HepG2 (cell line): ENCODE measurements at regions not wholly inside any gene's neighbourhood (a gene's known extent, or its start where the extent isn't known, plus 50 kb on each side); places are given as distances from the start of the nearest gene placed in this dataset.

ENCODE experiments used
- ATAC-seq: fragments of 200-7000 bp; cut with Tn5 transposase; 3 replicates; pipeline ENCODE4 v1.9.1; 2020; ENCODE audit warnings: mild to moderate bottlenecking, moderate library complexity
- BruUV-seq: library from RNA; stranded (reverse); fragments of 400-500 nt; replicated peaks from 2 replicates; lab custom pipeline; 2021; lab: Mats Ljungman, UMichigan
- CTCF ChIA-PET: fragments of 300-600 bp; formaldehyde crosslinking; extraction: SDS; loops from one replicate; lab custom pipeline; 2021; ENCODE audit warnings: low total read pairs, inconsistent platforms, low intra/inter-chr PET ratio; lab: Yijun Ruan, JAX
- POLR2A ChIA-PET: fragments of 350-600 bp; sonication (Branson Sonifier 250); formaldehyde crosslinking; loops from one replicate; lab custom pipeline; 2020; ENCODE audit warnings: antibody characterized with exemption, inconsistent platforms; lab: Yijun Ruan, JAX
- DNase-seq: peaks from one replicate; pipeline ENCODE4 v3.0.0-alpha.2; 2015; ENCODE audit warnings: low spot score
- FAIRE-seq: peaks from 3 replicates; lab custom pipeline; 2011; peaks lifted over from hg19 to GRCh38; lab: Jason Lieb, UNC
- H2AFZ ChIP-seq: one replicate; pipeline ENCODE4 v1.6.1; 2011; ENCODE audit warnings: low read length, inconsistent platforms
- H3K27ac ChIP-seq: fragments of 300-600 bp; 3 replicates; pipeline ENCODE4 v1.8.0; 2011; ENCODE audit warnings: mixed run types, mild to moderate bottlenecking, mixed read lengths, low read length, inconsistent platforms; ENCODE audit not compliant: insufficient read depth; ENCODE audit errors: extremely low read length
- H3K27me3 ChIP-seq, 2 experiments: fragments of 200-600 bp in 1 of 2; 2 replicates in 1 of 2; 3 replicates in 1 of 2; pipeline versions ENCODE4 v1.6.0 to v1.8.0; 2011; ENCODE audit warnings: low read length in 2 of 2, mild to moderate bottlenecking in 2 of 2, moderate library complexity in 2 of 2, inconsistent platforms in 1 of 2; ENCODE audit not compliant: insufficient read depth in 2 of 2, control insufficient read depth in 1 of 2
- H3K36me3 ChIP-seq, 2 experiments: fragments of 200-600 bp in 1 of 2; replicated peaks in 1 of 2; 2 replicates in 1 of 2; 3 replicates in 1 of 2; pipeline versions ENCODE4 v1.5.1 to v1.8.0; 2011; ENCODE audit warnings: low read length in 2 of 2, inconsistent platforms in 1 of 2; ENCODE audit not compliant: insufficient read depth in 2 of 2, control insufficient read depth in 1 of 2
- H3K4me1 ChIP-seq: 2 replicates; pipeline ENCODE4 v1.5.1; 2012; ENCODE audit warnings: low read length, inconsistent platforms; ENCODE audit not compliant: insufficient read depth
- H3K4me2 ChIP-seq: 2 replicates; pipeline ENCODE4 v1.6.0; 2011; ENCODE audit warnings: low read depth, low read length, inconsistent platforms
- H3K4me3 ChIP-seq, 3 experiments: fragments of 200-600 bp in 1 of 3; sonication (generic), shearing (Covaris generic) in 1 of 3; replicated peaks in 1 of 3; 2 replicates each; pipeline ENCODE4 v1.5.1; 2011 to 2016; ENCODE audit warnings: low read length in 3 of 3, inconsistent platforms in 2 of 3, low read depth in 2 of 3, mild to moderate bottlenecking in 2 of 3, control low read depth in 1 of 3, mixed read lengths in 1 of 3; ENCODE audit not compliant: insufficient read depth in 1 of 3
- H3K79me2 ChIP-seq: one replicate; pipeline ENCODE4 v1.6.1; 2011; ENCODE audit warnings: low read length, inconsistent platforms; ENCODE audit not compliant: insufficient read depth
- H3K9ac ChIP-seq: 2 replicates; pipeline ENCODE4 v1.6.0; 2011; ENCODE audit warnings: mild to moderate bottlenecking, low read depth, low read length, inconsistent platforms; ENCODE audit not compliant: insufficient read depth
- H3K9me3 ChIP-seq: 2 replicates; pipeline ENCODE4 v1.5.1; 2012; ENCODE audit warnings: mild to moderate bottlenecking, low read length
- H4K20me1 ChIP-seq: 2 replicates; pipeline ENCODE4 v1.6.0; 2011; ENCODE audit warnings: inconsistent platforms, mild to moderate bottlenecking, low read length, moderate library complexity; ENCODE audit not compliant: insufficient read depth
- ARID4A ChIP-seq: sonication (generic); formaldehyde crosslinking; IDR thresholded peaks from 2 replicates; pipeline ENCODE4 v1.5.0; 2020; ENCODE audit warnings: mild to moderate bottlenecking, missing genetic modification reagents, borderline replicate concordance
- ESRRA ChIP-seq: sonication (generic); formaldehyde crosslinking; IDR thresholded peaks from 2 replicates; pipeline ENCODE4 v1.5.1; 2020; ENCODE audit warnings: mild to moderate bottlenecking, low read depth, missing genetic modification reagents
- MLLT10 ChIP-seq: sonication (generic); formaldehyde crosslinking; IDR thresholded peaks from 2 replicates; pipeline ENCODE4 v1.4.0; 2020; ENCODE audit warnings: missing genetic modification reagents
- MTF1 ChIP-seq: sonication (generic); formaldehyde crosslinking; IDR thresholded peaks from 2 replicates; pipeline ENCODE4 v1.5.0; 2020; ENCODE audit warnings: missing genetic modification reagents
- MTF2 ChIP-seq: sonication (generic); formaldehyde crosslinking; IDR thresholded peaks from 2 replicates; pipeline ENCODE4 v1.5.0; 2020; ENCODE audit warnings: missing genetic modification reagents, borderline replicate concordance
- NKX3-1 ChIP-seq: sonication (generic); formaldehyde crosslinking; IDR thresholded peaks from 2 replicates; pipeline ENCODE4 v1.5.0; 2020; ENCODE audit warnings: missing genetic modification reagents
- NPAS2 ChIP-seq: sonication (generic); formaldehyde crosslinking; IDR thresholded peaks from 2 replicates; pipeline ENCODE4 v1.8.0; 2022; ENCODE audit warnings: mild to moderate bottlenecking, missing genetic modification reagents, borderline replicate concordance
- PPARG ChIP-seq: conservative IDR thresholded peaks from 2 replicates; pipeline ENCODE4 v1.6.1; 2016; ENCODE audit warnings: missing biosample characterization, missing genetic modification reagents
- RNF2 ChIP-seq: fragments of 450-650 bp; conservative IDR thresholded peaks from 2 replicates; pipeline ENCODE4 v1.6.1; 2016; ENCODE audit warnings: low read depth
- SKIL ChIP-seq: sonication (generic); formaldehyde crosslinking; IDR thresholded peaks from 2 replicates; pipeline ENCODE4 v1.8.0; 2022; ENCODE audit warnings: missing genetic modification reagents, mild to moderate bottlenecking, moderate library complexity, borderline replicate concordance
- SNRNP70 ChIP-seq: fragments of 200-400 bp; formaldehyde crosslinking; IDR thresholded peaks from 2 replicates; pipeline ENCODE4 v1.6.1; 2017; ENCODE audit warnings: mild to moderate bottlenecking, low read depth, low read length, moderate library complexity
- ZC3H4 ChIP-seq: sonication (generic); formaldehyde crosslinking; IDR thresholded peaks from 2 replicates; pipeline ENCODE4 v1.4.0; 2020; ENCODE audit warnings: missing genetic modification reagents, borderline replicate concordance
- ZNF235 ChIP-seq: sonication (generic); formaldehyde crosslinking; IDR thresholded peaks from 2 replicates; pipeline ENCODE4 v1.8.1; 2023; ENCODE audit warnings: mild to moderate bottlenecking, missing genetic modification reagents, borderline replicate concordance
- ZNF3 ChIP-seq: IDR thresholded peaks from 2 replicates; pipeline ENCODE4 v1.7.0; 2017; ENCODE audit warnings: inconsistent platforms
- ZNF549 ChIP-seq: sonication (generic); formaldehyde crosslinking; IDR thresholded peaks from 2 replicates; pipeline ENCODE4 v1.5.0; 2020; ENCODE audit warnings: missing genetic modification reagents
- WGBS: methylation state at CpG from one replicate; pipeline ENCODE4 v1.1.6; 2017; ENCODE audit warnings: low lambda C conversion rate; 5-methylcytosine and 5-hydroxymethylcytosine counted together
- in situ Hi-C: cut with HindIII; loops from 2 replicates; pipeline ENCODE4 v1.10.0; 2017; ENCODE audit warnings: low pct_unique_long_range_greater_than_20kb; ENCODE audit not compliant: extremely low pct_ligation_motif_present
- intact Hi-C: fragments of 100-400 bp; cut with micrococcal nuclease; formaldehyde crosslinking; loops from one replicate; pipeline ENCODE4 v1.10.0; 2022; ENCODE audit not compliant: unreplicated experiment

- no peaks in the 10 kb centered on the region for H3K4me1 ChIP-seq
- H3K4me3 ChIP-seq, result no peak overlapping the region
- ChIA-PET POLR2A (no interaction called here), CTCF (no interaction called here)
- intact Hi-C loops, result no loop called here
- H3K27me3 ChIP-seq, result peaks cover 0 to 17% of the 10 kb centered on the region in 2 experiments; a peak in 2 of 5 replicates
- no peak overlapping the region for H2AFZ ChIP-seq
- DNase-seq (no peak), ATAC-seq (no peak), FAIRE-seq (no peak)
- no peaks in the 10 kb centered on the region for H3K79me2 ChIP-seq
- no peaks in the 10 kb centered on the region for H3K36me3 ChIP-seq
- no peak overlapping the region for H3K9ac ChIP-seq
- no peak for TF ChIP-seq ESRRA (CRISPR knock-in tag)
- TF ChIP-seq NKX3-1, result no peak
- no peak for TF ChIP-seq ZNF3
- in situ Hi-C loops, result no loop called here
- H3K4me2 ChIP-seq, result no peak overlapping the region
- H3K9me3 ChIP-seq, result no peaks in the 10 kb centered on the region
- no peaks in the 10 kb centered on the region for H4K20me1 ChIP-seq
- no peak overlapping the region for H3K27ac ChIP-seq
- no TSS peak for BruUV-seq
- 7% methylated on average over 2 of the region's 2 CpGs for WGBS
Measured at GRCh38 chr7:39826166-39826565, 123.9 kb upstream of the CDK13 start.

GRCh38 chr7:39827571-39827970 lies 122.5 kb upstream of the CDK13 start:
- intact Hi-C loops, result no loop called here
- no TSS peak for BruUV-seq
- no peak for DNase-seq
- Histone ChIP-seq H4K20me1 (no peaks in the 10 kb centered on the region), H3K27ac (no peak overlapping the region), H3K9ac (no peak overlapping the region), H3K4me3 (no peak overlapping the region), H3K4me1 (no peaks in the 10 kb centered on the region), H3K9me3 (no peaks in the 10 kb centered on the region), H3K4me2 (no peak overlapping the region), H3K79me2 (no peaks in the 10 kb centered on the region), H2AFZ (no peak overlapping the region), H3K36me3 (no peaks in the 10 kb centered on the region), H3K27me3 (peaks cover 0 to 23% of the 10 kb centered on the region in 2 experiments; a peak in 2 of 5 replicates)
- in situ Hi-C loops, result no loop called here
- 20% methylated on average over 2 of the region's 2 CpGs for WGBS
- ChIA-PET CTCF (no interaction called here), POLR2A (no interaction called here)
- no peak for FAIRE-seq
- ATAC-seq, result no peak
- no peak for TF ChIP-seq SNRNP70
- TF ChIP-seq ARID4A (CRISPR knock-in tag), result no peak
- TF ChIP-seq NPAS2 (CRISPR knock-in tag), result no peak
- TF ChIP-seq MTF1 (CRISPR knock-in tag), result no peak
- no peak for TF ChIP-seq ZC3H4 (CRISPR knock-in tag)
- no peak for TF ChIP-seq PPARG (CRISPR knock-in tag)
- TF ChIP-seq MLLT10 (CRISPR knock-in tag), result no peak
- TF ChIP-seq ZNF235 (CRISPR knock-in tag), result no peak
- TF ChIP-seq RNF2, result no peak
- no peak for TF ChIP-seq ZNF549 (CRISPR knock-in tag)
- TF ChIP-seq MTF2 (CRISPR knock-in tag), result no peak
- no peak for TF ChIP-seq SKIL (CRISPR knock-in tag)
